K562 (cell line): ENCODE measurements at regions not wholly inside any gene's neighbourhood (a gene's known extent, or its start where the extent isn't known, plus 50 kb on each side); places are given as distances from the start of the nearest gene placed in this dataset.

Experiments used
- CTCF ChIP-seq, 3 experiments: IDR thresholded peaks in 2 of 3; conservative IDR thresholded peaks in 1 of 3; 2 replicates each; pipeline ENCODE4 v1.5.1; 2011 to 2012; ENCODE audit warnings: low read length in 3 of 3, mild to moderate bottlenecking in 3 of 3, control low read depth in 2 of 3, improper control_type of control experiment in 1 of 3, inconsistent platforms in 1 of 3, low read depth in 1 of 3, mixed read lengths in 1 of 3, moderate library complexity in 1 of 3; ENCODE audit not compliant: insufficient read depth in 2 of 3
- POLR2AphosphoS5 ChIP-seq: IDR thresholded peaks from 2 replicates; pipeline ENCODE4 v1.6.1; 2011; ENCODE audit warnings: mild to moderate bottlenecking, low read depth, low read length, moderate library complexity; ENCODE audit not compliant: control insufficient read depth, insufficient read depth
- RFX5 ChIP-seq: IDR thresholded peaks from 2 replicates; pipeline ENCODE4 v1.6.1; 2011; ENCODE audit warnings: low read depth, mild to moderate bottlenecking, improper control_type of control experiment, low read length
- SPI1 ChIP-seq: IDR thresholded peaks from 2 replicates; pipeline ENCODE4 v1.6.1; 2011; ENCODE audit warnings: low read depth, low read length, control low read depth, borderline replicate concordance
- ZNF589 ChIP-seq: fragments of 200-800 bp; sonication (Bioruptor generic); IDR thresholded peaks from 2 replicates; pipeline ENCODE4 v1.6.1; 2016; ENCODE audit warnings: low read depth, missing genetic modification characterization, missing compliant biosample characterization
- TF ChIP-seq, protein P1 (sequence below): sonication (generic); formaldehyde crosslinking; IDR thresholded peaks from 2 replicates; pipeline ENCODE4 v1.8.0; 2022; ENCODE audit warnings: missing genetic modification reagents, mild to moderate bottlenecking, borderline replicate concordance

DNA sequence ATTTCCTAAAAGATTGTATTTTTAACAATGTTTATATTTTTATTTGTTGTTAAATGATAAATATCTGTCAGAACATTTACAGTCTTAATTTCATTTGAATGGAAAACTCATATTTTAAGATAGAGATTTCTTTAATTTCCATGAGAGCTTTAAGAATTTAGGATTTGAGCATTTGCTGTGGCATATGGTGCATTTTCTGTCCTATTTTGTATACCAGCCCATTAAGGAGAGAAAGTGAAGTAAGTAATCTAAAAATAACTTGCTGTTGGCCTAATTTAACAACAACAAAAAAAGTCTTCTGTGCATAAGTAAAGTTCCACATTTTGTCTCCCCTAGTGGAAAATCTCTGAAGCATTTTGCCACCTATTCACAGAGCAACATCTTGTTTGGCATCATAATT is 190.9 kb upstream of the PPP1R3A start:
- TF ChIP-seq CTCF (IDR thresholded peaks at IDR 0.05 in 2 of 3, conservative IDR thresholded peaks at IDR 0.05 in 1 of 3; ENCODE audit: insufficient read depth in 2 of 3, low read depth in 1 of 3, low read length in 3 of 3) (no peak), POLR2AphosphoS5 (no peak), RFX5 (no peak), SPI1 (no peak), ZNF589 (CRISPR knock-in tag) (no peak)
- TF ChIP-seq, protein P1, sequence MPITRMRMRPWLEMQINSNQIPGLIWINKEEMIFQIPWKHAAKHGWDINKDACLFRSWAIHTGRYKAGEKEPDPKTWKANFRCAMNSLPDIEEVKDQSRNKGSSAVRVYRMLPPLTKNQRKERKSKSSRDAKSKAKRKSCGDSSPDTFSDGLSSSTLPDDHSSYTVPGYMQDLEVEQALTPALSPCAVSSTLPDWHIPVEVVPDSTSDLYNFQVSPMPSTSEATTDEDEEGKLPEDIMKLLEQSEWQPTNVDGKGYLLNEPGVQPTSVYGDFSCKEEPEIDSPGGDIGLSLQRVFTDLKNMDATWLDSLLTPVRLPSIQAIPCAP (CRISPR knock-in tag), result no peak
